ENCODE measurements at regions not wholly inside any gene's neighbourhood (a gene's known extent, or its start where the extent isn't known, plus 50 kb on each side); places are given as distances from the start of the nearest gene placed in this dataset.
A peak's percentile ranks its signal among the peaks of the same experiment; 100 is the strongest.
"Not testable (repeated sequence)": the region's sequence is repeated elsewhere in the genome, so short reads cannot be mapped to it uniquely, and the experiment has no call there.

GRCh38 chrX:19172741-19173140 lies 50.5 kb upstream of the ADGRG2 start:
- DNase-seq (ENCODE audit: low spot score) = no peak

DNA sequence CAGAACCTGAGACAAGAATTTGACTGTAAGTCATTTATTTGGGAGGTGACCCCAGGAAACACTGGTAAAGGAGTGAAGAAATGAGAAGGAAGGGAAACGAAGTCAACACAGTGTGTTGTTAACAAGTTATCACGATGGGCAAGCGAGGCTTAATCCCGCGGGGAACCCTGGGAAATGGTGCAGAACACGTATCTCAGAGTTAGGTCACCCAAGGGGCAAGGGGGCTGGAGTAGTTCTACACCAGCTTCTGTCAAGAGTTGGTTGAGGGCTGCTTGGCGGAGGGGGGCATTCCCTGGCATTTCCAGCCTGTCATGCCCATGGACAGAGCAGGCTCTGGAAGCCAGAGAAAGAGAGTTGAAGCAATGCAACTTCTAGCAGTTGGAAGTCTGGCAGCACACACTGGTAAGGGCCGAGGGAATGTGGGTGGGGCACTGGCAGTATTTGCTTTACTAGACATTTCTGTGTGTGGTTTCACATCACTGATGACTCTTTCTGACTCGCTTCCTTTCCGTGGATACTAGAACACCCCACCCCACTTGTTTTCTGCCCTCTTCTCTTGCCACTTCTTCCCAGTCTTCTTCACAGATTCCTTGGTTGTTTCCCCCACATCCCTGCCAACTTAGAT lies 52.2 kb upstream of the ADGRG2 start:
- no peak for DNase-seq (ENCODE audit: low spot score)

DNA sequence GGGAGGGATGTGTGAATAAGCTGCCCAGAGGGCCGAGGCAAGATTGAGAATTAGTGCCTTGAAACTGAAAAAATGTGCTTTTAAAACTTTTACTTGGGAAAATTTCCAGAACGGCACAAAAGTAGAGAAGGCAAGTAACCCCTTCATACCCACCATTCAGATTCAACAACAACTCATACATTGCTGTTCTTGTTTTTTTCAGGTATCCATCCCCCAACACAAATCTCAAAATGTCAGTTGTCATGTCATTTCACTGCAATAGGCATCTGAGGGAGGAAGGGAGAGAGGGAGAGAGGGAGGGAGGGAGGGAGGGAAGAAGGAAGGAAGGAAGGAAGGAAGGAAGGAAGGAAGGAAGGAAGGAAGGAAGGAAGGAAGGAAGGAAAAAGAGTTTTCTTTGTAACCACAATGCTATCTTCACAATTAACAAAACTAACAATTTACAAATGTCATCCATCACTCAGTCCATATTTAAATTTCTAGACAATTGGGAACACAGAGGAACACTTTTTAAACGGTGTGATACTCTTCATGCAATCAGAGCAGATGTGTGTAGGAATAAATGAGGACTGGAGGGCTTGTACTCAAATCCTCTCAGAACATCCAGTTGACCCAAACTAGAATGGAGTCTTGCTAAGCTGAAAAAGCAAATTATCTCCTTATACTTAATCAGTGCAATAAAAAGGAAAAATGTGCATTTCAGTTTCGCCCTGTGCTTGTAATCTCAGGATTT lies 54.8 kb upstream of the ADGRG2 start:
- no peak for DNase-seq (ENCODE audit: low spot score)

GRCh38 chrX:19177721-19178120 lies 55.5 kb upstream of the ADGRG2 start:
- DNase-seq (ENCODE audit: low spot score) = peak; percentile 17

DNA sequence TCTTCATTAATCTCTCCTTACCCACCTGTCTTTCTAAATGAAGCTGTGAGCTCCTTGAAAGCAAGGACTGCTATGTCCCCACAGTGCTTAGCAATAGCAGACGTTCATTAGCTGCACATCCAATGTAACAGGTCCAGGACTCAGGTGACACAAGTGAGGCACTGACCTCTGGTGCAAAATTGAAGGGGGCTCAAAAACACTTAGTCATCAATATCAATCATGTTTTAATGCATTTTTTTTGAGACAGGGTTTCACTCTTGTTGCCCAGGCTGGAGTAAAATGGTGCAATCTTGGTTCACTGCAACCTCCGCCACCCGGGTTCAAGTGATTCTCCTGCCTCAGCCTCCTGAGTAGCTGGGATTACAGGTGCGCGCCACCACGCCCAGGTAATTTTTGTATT lies 56.1 kb upstream of the ADGRG2 start:
- DNase-seq (ENCODE audit: low spot score) = no peak

GRCh38 chrX:19179389-19179788 lies 57.1 kb upstream of the ADGRG2 start:
- no peak for DNase-seq (ENCODE audit: low spot score)

DNA sequence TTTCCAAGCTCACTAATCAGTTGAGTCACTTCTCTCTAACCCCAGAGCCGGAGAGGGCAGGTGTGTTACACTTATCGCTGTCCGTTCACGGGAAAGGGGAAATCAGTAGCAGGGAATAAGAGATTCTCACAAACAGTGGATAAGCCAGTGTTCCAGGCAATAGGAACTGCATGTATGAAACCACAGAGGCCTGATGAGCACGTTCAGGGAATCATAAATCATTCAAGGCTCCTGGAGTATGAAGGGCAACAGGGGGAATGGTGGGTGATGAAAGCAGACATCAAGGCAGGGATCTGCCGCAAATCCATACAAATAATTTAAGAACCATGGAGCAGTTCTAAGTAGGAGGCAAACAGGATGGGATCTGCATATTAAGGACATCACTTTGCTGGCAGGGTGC lies 59.1 kb upstream of the ADGRG2 start:
- no peak for DNase-seq (ENCODE audit: low spot score)

DNA sequence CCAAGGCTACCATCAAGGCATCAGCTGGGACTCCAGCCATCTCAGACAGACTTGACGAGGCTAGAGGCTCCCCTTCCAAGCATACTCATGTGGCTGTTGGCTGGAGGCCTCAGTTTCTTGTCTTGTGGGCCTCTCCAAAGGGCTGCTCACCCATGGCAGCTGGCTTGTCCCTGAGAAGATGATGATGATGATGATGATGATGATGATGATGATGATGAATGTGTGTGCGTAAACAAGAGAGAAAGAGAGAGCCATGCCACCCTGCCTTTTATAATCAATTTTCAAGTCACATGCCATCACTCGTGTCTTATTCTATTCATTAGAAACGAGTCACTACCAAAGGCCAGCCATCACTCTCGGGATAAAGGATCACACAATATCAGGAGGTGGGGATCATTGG lies 60.5 kb upstream of the ADGRG2 start:
- DNase-seq (ENCODE audit: low spot score) = no peak

GRCh38 chrX:19183761-19184477 lies 61.7 kb upstream of the ADGRG2 start:
- DNase-seq (ENCODE audit: low spot score) = no peak

- DNase-seq (ENCODE audit: low spot score) = no peak
These were observed 66.3 kb upstream of the ADGRG2 start for GRCh38 chrX:19188566-19188965.

- DNase-seq (ENCODE audit: low spot score) = no peak
These were observed 68.6 kb upstream of the ADGRG2 start for GRCh38 chrX:19190902-19191301.

- no peak for DNase-seq (ENCODE audit: low spot score)
These were observed 71.3 kb upstream of the ADGRG2 start for GRCh38 chrX:19193565-19193964.

DNA sequence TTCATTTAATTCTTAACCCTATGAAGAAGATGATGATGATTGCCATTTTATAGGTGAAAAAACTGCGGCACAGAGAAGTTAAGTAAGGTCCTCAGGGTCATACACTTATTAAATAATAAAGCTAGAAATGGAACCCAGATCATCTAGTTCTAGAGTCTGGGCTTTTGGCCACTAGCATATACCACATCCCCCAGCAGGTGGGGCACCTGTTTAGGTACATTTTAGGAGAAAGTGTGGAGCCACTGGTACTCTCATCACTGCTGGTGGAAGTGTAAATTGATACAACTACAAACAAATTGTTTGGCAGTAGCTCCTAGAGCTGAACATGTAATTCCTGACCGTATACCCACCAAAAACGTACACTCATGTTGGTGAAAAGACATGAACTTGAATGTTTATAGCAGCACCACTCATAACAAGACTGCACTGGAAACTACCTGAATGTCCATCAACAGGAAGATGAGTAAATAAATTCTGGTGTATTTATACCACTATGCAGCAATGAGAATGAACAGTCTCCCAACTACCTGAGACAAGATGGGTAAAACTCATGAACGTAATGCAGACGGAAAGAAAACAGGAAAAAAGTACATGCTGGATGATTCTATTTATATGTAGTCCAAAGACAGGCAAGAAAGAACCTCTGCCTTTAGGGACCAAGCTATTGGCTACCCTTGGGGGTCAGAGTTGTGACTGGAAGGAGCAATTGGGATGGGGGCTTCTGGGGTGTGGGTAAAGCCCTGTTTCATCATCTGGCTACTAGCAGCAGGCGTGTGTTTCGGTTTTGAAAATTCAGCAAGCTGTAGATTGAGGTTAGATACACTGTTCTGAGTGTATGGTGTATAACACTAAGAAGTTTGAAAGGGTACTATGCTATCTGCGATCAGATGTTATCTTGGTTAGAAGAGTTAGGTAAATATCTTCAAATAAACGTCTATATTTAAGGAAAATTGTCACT lies 72.3 kb upstream of the ADGRG2 start:
- no peak for DNase-seq (ENCODE audit: low spot score)

DNA sequence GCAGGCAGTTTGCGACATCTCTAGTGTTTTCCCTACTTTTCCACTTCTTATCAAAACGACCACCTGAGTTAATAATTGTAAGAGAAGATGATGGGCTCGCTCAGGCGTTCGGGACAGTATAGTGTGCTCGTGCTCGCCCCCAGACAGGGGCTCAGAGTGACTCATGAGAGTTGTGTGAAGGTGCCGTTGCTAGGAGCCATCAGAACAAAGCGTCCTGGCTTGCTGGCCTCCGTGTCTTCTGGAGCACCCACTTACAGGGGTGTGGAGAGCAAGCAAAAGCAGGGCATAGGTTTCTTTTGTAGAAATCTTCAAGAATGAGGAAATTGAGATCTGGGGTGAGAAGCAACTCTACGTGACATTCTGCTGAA lies 73.0 kb upstream of the ADGRG2 start:
- DNase-seq (ENCODE audit: low spot score) = no peak

DNA sequence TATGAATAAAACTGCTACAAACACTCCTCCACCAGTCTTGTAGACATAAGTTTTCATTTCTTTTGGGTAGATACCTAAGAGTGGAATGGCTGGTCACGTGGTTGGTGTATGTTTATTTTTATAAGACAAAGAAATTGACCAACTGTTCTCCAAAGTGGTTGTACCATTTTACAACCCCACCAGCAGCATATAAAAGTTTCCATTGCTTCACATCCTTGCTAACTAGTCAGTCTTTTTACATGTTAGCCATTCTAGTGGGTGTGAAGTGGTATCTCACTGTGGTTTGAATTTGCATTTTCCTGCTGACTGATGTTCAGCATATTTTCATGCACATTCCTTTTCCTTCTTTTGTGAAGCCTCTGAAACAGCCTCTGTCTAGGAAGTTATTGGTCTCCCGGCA lies 76.2 kb upstream of the ADGRG2 start:
- no peak for DNase-seq (ENCODE audit: low spot score)

GRCh38 chrX:19202171-19202570 lies 79.9 kb upstream of the ADGRG2 start:
- DNase-seq (ENCODE audit: low spot score) = no peak

- DNase-seq (ENCODE audit: low spot score) = no peak
These were observed 82.4 kb upstream of the ADGRG2 start for GRCh38 chrX:19204636-19205035.

DNA sequence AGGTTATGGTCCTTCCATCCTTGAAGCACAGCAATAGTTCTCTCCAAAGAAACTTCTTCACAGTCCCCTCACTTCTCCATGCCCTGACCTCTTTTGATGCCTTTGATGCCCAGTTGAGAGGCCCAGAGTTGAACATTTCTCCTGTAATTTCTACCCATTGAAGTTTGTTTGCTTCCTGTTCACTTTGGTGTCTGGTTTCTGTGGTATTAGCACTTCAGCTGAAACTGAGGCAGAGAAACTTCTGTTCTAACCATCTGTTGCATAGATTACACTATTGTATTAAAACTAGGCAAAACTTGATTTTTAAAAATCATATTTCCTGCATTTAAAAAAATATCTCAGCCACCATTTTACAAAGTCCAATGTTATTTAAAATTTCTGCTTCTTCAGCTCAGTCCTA lies 89.8 kb upstream of the ADGRG2 start:
- DNase-seq (ENCODE audit: low spot score) = no peak

- DNase-seq (ENCODE audit: low spot score) = no peak
These were observed 91.4 kb upstream of the ADGRG2 start for GRCh38 chrX:19213610-19214152.

DNA sequence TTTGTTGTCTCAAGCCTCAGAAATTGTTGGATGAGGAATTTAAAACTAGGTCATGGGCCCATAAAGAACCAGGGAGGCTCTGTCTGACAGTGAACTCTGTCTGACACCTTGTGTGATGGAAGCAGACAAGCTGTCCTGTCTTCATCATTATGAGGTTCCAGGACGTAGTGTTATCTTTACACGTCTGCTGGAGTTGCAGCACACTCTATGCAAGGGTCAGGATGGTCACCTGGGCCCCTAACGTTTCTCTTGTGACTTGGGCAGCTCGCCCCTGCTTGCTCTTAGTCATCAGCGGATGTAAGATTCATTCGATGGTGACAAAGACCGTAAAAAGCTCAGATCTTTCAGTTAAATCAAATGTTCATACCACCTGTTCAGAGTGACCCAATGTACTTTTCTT lies 92.0 kb upstream of the ADGRG2 start:
- no peak for DNase-seq (ENCODE audit: low spot score)

- DNase-seq (ENCODE audit: low spot score) = peak; percentile 2
These were observed 103.6 kb upstream of the ADGRG2 start for GRCh38 chrX:19225909-19226308.

GRCh38 chrX:19229896-19230295 lies 107.6 kb upstream of the ADGRG2 start:
- not testable (repeated sequence) for DNase-seq (ENCODE audit: low spot score)
